OCI-LY1 (cell line): ENCODE measurements at regions not wholly inside any gene's neighbourhood (a gene's known extent, or its start where the extent isn't known, plus 50 kb on each side); places are given as distances from the start of the nearest gene placed in this dataset.
A peak's percentile ranks its signal among the peaks of the same experiment; 100 is the strongest.

Experiments used
- H2AFZ ChIP-seq: fragments of 200-600 bp; sonication (generic), shearing (Covaris generic); 2 replicates; pipeline ENCODE4 v1.6.0; 2014; ENCODE audit warnings: antibody characterized with exemption, mild to moderate bottlenecking, low read length
- H3F3A ChIP-seq: fragments of 200-600 bp; sonication (generic), shearing (Covaris generic); 2 replicates; pipeline ENCODE4 v1.6.0; 2014; ENCODE audit warnings: mild to moderate bottlenecking, antibody characterized with exemption, low read length, moderate library complexity; ENCODE audit not compliant: insufficient read depth
- H3K27ac ChIP-seq: fragments of 200-600 bp; sonication (generic); 2 replicates; pipeline ENCODE4 v1.5.1; 2014; ENCODE audit warnings: low read length, mixed run types, mild to moderate bottlenecking, low read depth; ENCODE audit not compliant: poor library complexity, severe bottlenecking
- H3K27me3 ChIP-seq: fragments of 200-600 bp; sonication (generic); 2 replicates; pipeline ENCODE4 v1.6.0; 2014; ENCODE audit warnings: antibody characterized with exemption, mild to moderate bottlenecking, low read length, moderate library complexity; ENCODE audit not compliant: insufficient read depth
- H3K36me3 ChIP-seq: fragments of 200-600 bp; sonication (generic); 2 replicates; pipeline ENCODE4 v1.6.1; 2014; ENCODE audit warnings: mild to moderate bottlenecking, antibody characterized with exemption, low read length, moderate library complexity, mixed read lengths; ENCODE audit not compliant: insufficient read depth
- H3K4me1 ChIP-seq: fragments of 200-600 bp; sonication (generic); 2 replicates; pipeline ENCODE4 v1.5.1; 2014; ENCODE audit warnings: mild to moderate bottlenecking, low read length, moderate library complexity; ENCODE audit not compliant: insufficient read depth, severe bottlenecking
- H3K4me2 ChIP-seq: fragments of 200-600 bp; sonication (generic), shearing (Covaris generic); 2 replicates; pipeline ENCODE4 v1.6.1; 2014; ENCODE audit warnings: low read length
- H3K4me3 ChIP-seq: fragments of 200-600 bp; sonication (generic); 2 replicates; pipeline ENCODE4 v1.5.1; 2014; ENCODE audit warnings: low read length, low read depth, mild to moderate bottlenecking, mixed read lengths; ENCODE audit not compliant: poor library complexity, severe bottlenecking
- H3K79me2 ChIP-seq: fragments of 200-600 bp; shearing (Covaris generic); 2 replicates; pipeline ENCODE4 v1.6.1; 2016; ENCODE audit warnings: mixed run types, low read length, mixed read lengths; ENCODE audit not compliant: insufficient read depth
- H3K9ac ChIP-seq: fragments of 200-600 bp; sonication (generic), shearing (Covaris generic); 2 replicates; pipeline ENCODE4 v1.6.1; 2014; ENCODE audit warnings: mild to moderate bottlenecking, low read length, mixed read lengths
- H3K9me2 ChIP-seq: fragments of 200-600 bp; sonication (generic), shearing (Covaris generic); 2 replicates; pipeline ENCODE4 v1.6.1; 2014; ENCODE audit warnings: low read depth, mild to moderate bottlenecking, low read length, mixed read lengths
- H3K9me3 ChIP-seq: fragments of 200-600 bp; shearing (Covaris generic); 2 replicates; pipeline ENCODE4 v1.6.1; 2014; ENCODE audit warnings: low read length, mixed read lengths
- H4K20me1 ChIP-seq: fragments of 200-600 bp; sonication (generic), shearing (Covaris generic); 2 replicates; pipeline ENCODE4 v1.6.0; 2016; ENCODE audit warnings: mild to moderate bottlenecking, low read length; ENCODE audit not compliant: insufficient read depth
- CTCF ChIP-seq: fragments of 200-600 bp; sonication (generic), shearing (Covaris generic); IDR thresholded peaks from 2 replicates; pipeline ENCODE4 v1.5.1; 2017; ENCODE audit warnings: mild to moderate bottlenecking, antibody characterized with exemption, low read length, moderate library complexity, mixed read lengths
- EZH2 ChIP-seq: fragments of 200-600 bp; sonication (generic), shearing (Covaris generic); IDR thresholded peaks from 2 replicates; pipeline ENCODE4 v1.8.0; 2017; ENCODE audit warnings: borderline replicate concordance, mixed run types, mild to moderate bottlenecking, antibody characterized with exemption, low read length, moderate library complexity, mixed read lengths

DNA sequence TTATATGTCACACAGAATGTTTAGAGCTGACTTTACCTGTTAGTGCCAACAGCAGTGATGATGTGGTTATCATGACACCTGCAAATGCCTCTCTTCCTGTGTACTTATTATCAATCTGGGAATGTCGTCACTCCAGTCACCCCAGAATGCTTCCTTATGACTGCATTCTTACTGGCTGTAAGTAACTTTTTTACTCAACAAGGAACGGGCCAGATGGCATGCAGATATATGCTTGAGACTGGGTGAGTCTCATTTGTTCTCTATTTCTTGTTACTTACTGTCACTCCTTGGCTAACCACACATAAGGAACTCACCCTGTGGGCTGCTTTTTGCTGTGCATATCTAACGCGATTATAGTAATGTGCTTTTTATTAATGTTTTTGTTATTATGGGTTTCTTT is 385.5 kb upstream of the MEF2C start:
- no peaks in the 10 kb centered on the region for H3K27me3 ChIP-seq
- no peaks in the 10 kb centered on the region for H3K9me3 ChIP-seq
- peak overlapping the region; percentile 11 for H3K4me3 ChIP-seq
- peak overlapping the region; percentile 54 for H3K4me2 ChIP-seq
- TF ChIP-seq CTCF, result no peak
- TF ChIP-seq EZH2, result no peak
- H3K27ac ChIP-seq, result peak overlapping the region; percentile 97
- H4K20me1 ChIP-seq, result no peaks in the 10 kb centered on the region
- peaks cover 80% of the 10 kb centered on the region for H3K4me1 ChIP-seq
- peak overlapping the region; percentile 37 for H3K9ac ChIP-seq
- no peaks in the 10 kb centered on the region for H3F3A ChIP-seq
- no peaks in the 10 kb centered on the region for H3K9me2 ChIP-seq
- H2AFZ ChIP-seq, result peak overlapping the region; percentile 51
- no peaks in the 10 kb centered on the region for H3K79me2 ChIP-seq
- no peaks in the 10 kb centered on the region for H3K36me3 ChIP-seq

GRCh38 chr5:89267788-89268187 is 384.8 kb upstream of the MEF2C start:
- no peak for TF ChIP-seq CTCF

GRCh38 chr5:89265511-89266179 is 382.7 kb upstream of the MEF2C start:
- Histone ChIP-seq H3K4me2 (no peak overlapping the region), H3K4me3 (no peak overlapping the region), H3K27ac (no peak overlapping the region), H3K36me3 (no peaks in the 10 kb centered on the region), H3K27me3 (no peaks in the 10 kb centered on the region), H3K79me2 (no peaks in the 10 kb centered on the region), H3K9me3 (no peaks in the 10 kb centered on the region), H2AFZ (no peak overlapping the region), H3K9me2 (no peaks in the 10 kb centered on the region), H3F3A (no peaks in the 10 kb centered on the region), H3K9ac (no peak overlapping the region), H3K4me1 (peaks cover 52% of the 10 kb centered on the region), H4K20me1 (no peaks in the 10 kb centered on the region)
- TF ChIP-seq EZH2, result no peak
- no peak for TF ChIP-seq CTCF

More at GRCh38 chr5:89267788-89268187, 384.8 kb upstream of the MEF2C start:
- H3K9ac ChIP-seq, result peak overlapping the region; percentile 37
- peak overlapping the region; percentile 97 for H3K27ac ChIP-seq
- no peaks in the 10 kb centered on the region for H3F3A ChIP-seq
- H3K79me2 ChIP-seq, result no peaks in the 10 kb centered on the region
- H3K27me3 ChIP-seq, result no peaks in the 10 kb centered on the region
- no peak overlapping the region for H3K4me3 ChIP-seq
- no peaks in the 10 kb centered on the region for H3K36me3 ChIP-seq
- H3K4me1 ChIP-seq, result peaks cover 73% of the 10 kb centered on the region
- no peaks in the 10 kb centered on the region for H3K9me3 ChIP-seq
- peak overlapping the region; percentile 54 for H3K4me2 ChIP-seq
- H3K9me2 ChIP-seq, result no peaks in the 10 kb centered on the region
- H2AFZ ChIP-seq, result peak overlapping the region; percentile 51; the same call in 1 of the 2 replicates
- no peaks in the 10 kb centered on the region for H4K20me1 ChIP-seq
